T-helper 1 cell treated with Interleukin-12 subunit alpha and Interleukin-12 subunit beta and Interleukin-4 antibody, amounts not matched to agents 30 ng/mL and 1 ng/mL, for 36 hours (primary cell): ENCODE measurements at regions not wholly inside any gene's neighbourhood (a gene's known extent, or its start where the extent isn't known, plus 50 kb on each side); places are given as distances from the start of the nearest gene placed in this dataset.

Source experiments
- intact Hi-C: fragments of 100-400 bp; cut with micrococcal nuclease; formaldehyde crosslinking; loops from one replicate; pipeline ENCODE4 v1.15.1; 2024

GRCh38 chr10:78629773-78630172, 439.0 kb upstream of the ZMIZ1 start:
- intact Hi-C loops: no loop called here

GRCh38 chr10:78630944-78631838, 437.6 kb upstream of the ZMIZ1 start:
- intact Hi-C loops: no loop called here

GRCh38 chr10:78634389-78634815, 434.4 kb upstream of the ZMIZ1 start:
- intact Hi-C loops: no loop called here

GRCh38 chr10:78634835-78635234, 433.9 kb upstream of the ZMIZ1 start:
- intact Hi-C loops: no loop called here

DNA sequence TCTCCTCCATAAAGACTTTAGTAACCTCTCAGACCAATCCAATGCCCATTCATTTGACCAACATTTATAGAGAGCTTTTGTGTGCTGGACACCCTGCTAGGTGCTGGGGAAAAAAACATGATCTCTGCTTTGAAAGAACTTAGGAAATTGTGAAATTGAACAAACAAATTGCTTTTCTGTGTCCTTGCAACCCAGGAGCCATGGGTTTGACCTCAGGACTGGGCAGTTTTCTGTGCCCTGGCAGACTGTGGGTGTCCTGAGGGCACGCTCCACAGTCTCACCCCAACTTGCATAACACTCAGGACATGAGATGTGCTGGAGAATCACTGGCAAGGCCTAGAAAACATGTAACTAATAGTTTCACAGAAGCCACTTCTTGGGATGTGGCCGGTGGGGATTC, 429.1 kb upstream of the ZMIZ1 start:
- intact Hi-C loops: no loop called here

GRCh38 chr10:78640796-78641636, 427.8 kb upstream of the ZMIZ1 start:
- intact Hi-C loops: no loop called here

- intact Hi-C loops: no loop called here
Observed at GRCh38 chr10:78641693-78642092, 427.1 kb upstream of the ZMIZ1 start.

DNA sequence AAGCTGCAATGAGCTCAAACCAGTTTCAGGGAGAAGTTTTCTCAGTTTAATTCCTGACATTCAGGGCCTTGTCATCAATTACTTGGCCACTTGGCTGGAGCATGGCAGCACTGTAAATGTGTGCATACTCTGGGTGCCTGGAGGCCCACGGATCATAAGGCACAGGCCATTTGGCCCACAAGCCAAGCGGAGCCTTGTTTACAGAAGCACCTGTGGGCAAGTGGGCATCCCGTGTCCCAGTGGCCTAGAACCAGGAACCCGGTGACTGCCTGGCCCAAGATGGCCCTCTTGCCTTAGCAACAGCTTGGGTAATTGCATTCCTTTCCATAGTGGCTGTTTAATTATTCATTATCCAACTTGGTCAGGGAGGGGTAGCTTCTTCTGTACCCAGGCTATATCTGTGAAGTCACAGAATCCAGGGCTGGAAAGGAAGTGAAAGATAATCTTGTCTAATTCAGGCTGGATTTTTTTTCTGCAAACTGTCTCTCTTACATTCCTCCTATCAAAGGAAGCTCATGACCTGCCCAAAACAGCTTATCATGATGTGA, 426.4 kb upstream of the ZMIZ1 start:
- intact Hi-C loops: no loop called here

- intact Hi-C loops: no loop called here
Observed at GRCh38 chr10:78643513-78643912, 425.3 kb upstream of the ZMIZ1 start.

DNA sequence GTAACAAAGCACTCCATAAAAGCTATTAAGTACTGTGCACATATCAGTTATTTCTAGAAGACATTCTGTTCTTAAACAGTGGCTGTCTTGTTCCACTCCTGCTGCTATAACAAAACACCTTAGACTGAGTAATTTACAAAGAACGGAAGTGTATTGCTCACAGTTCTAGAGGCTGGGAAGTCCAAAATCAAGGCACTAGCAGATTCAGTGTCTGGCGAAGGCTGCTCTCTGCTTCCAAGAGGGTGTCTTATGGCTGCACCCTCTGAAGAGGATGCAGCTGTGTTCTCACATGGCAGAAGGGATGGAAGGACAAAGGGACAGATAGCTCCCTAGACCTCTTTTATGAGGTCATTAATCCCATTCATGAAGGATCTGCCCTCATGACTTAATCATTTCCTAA, 424.2 kb upstream of the ZMIZ1 start:
- intact Hi-C loops: no loop called here

GRCh38 chr10:78645169-78645686, 423.5 kb upstream of the ZMIZ1 start:
- intact Hi-C loops: no loop called here

GRCh38 chr10:78645975-78646374, 422.8 kb upstream of the ZMIZ1 start:
- intact Hi-C loops: no loop called here

DNA sequence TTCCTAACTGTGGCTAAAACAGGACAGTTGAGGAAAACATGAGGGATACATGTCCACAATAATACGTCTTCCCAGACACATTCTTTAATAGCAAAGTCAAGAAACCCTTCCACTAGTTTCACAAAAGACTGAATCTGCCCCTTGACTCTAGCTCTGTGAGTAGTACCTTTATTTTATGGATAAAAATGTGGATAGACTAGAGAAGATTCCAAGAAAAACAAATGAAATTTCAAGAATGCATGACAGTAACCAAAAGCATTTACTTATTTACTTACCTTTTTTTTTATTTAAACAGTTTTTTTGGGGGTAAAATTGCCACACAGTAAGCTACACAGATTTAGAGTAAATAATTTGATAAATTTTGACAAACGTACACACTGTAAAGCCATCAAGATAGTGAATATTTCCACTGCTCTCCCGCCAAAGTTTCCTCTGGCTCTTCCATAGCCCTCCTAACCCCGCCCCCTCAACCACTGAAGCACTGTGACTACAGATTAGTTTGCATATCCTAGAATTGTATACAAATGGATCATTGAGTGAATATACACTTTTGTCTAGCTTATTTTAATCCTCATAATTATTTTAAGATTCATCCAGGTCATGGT, 420.4 kb upstream of the ZMIZ1 start:
- intact Hi-C loops: no loop called here

GRCh38 chr10:78649429-78649828, 419.3 kb upstream of the ZMIZ1 start:
- intact Hi-C loops: no loop called here

- intact Hi-C loops: no loop called here
Observed at GRCh38 chr10:78650122-78650521, 418.6 kb upstream of the ZMIZ1 start.

- intact Hi-C loops: no loop called here
Observed at GRCh38 chr10:78651287-78651686, 417.5 kb upstream of the ZMIZ1 start.

- intact Hi-C loops: no loop called here
Observed at GRCh38 chr10:78653555-78653954, 415.2 kb upstream of the ZMIZ1 start.

GRCh38 chr10:78654047-78654590, 414.6 kb upstream of the ZMIZ1 start:
- intact Hi-C loops: no loop called here

GRCh38 chr10:78655979-78656378, 412.8 kb upstream of the ZMIZ1 start:
- intact Hi-C loops: loop anchor here (2.0 kb wide), 1 partner anchor 541 kb away; no protein-coding TSS in a partner anchor

GRCh38 chr10:78656417-78657162, 412.2 kb upstream of the ZMIZ1 start:
- intact Hi-C loops: loop anchor here (1.0 to 2.0 kb wide), 4 partner anchors 232 to 540 kb away; no protein-coding TSS in a partner anchor
